ENCODE measurements at regions not wholly inside any gene's neighbourhood (a gene's known extent, or its start where the extent isn't known, plus 50 kb on each side); places are given as distances from the start of the nearest gene placed in this dataset.

GRCh38 chr4:28702571-28702970 lies 1841.9 kb downstream of the STIM2 start:
- H3K4me3 ChIP-seq (ENCODE audit: control insufficient read depth, low read depth, low read length) = no peak overlapping the region
- DNase-seq (ENCODE audit: low read depth) = peak; percentile 10
- TF ChIP-seq CTCF (conservative IDR thresholded peaks at IDR 0.05; ENCODE audit: control insufficient read depth, insufficient read depth, low read depth, low read length) = no peak

- no peak for TF ChIP-seq CTCF (conservative IDR thresholded peaks at IDR 0.05; ENCODE audit: control insufficient read depth, insufficient read depth, low read depth, low read length)
Observed at GRCh38 chr4:28709891-28710290, 1849.2 kb downstream of the STIM2 start.

GRCh38 chr4:28723371-28723770 lies 1862.7 kb downstream of the STIM2 start:
- no peak for TF ChIP-seq CTCF (conservative IDR thresholded peaks at IDR 0.05; ENCODE audit: control insufficient read depth, insufficient read depth, low read depth, low read length)
- H3K4me3 ChIP-seq (ENCODE audit: control insufficient read depth, low read depth, low read length) = no peak overlapping the region
- no peak for DNase-seq (ENCODE audit: low read depth)

More at GRCh38 chr4:28709891-28710290, 1849.2 kb downstream of the STIM2 start:
- no peak overlapping the region for H3K4me3 ChIP-seq (ENCODE audit: control insufficient read depth, low read depth, low read length)
- DNase-seq (ENCODE audit: low read depth) = peak; percentile 75

- no peak for DNase-seq (ENCODE audit: low read depth)
- H3K4me3 ChIP-seq (ENCODE audit: control insufficient read depth, low read depth, low read length) = no peak overlapping the region
- no peak for TF ChIP-seq CTCF (conservative IDR thresholded peaks at IDR 0.05; ENCODE audit: control insufficient read depth, insufficient read depth, low read depth, low read length)
Observed at GRCh38 chr4:28724239-28724638, 1863.6 kb downstream of the STIM2 start.

GRCh38 chr4:28730304-28730703 lies 1869.7 kb downstream of the STIM2 start:
- no peak for DNase-seq (ENCODE audit: low read depth)
- TF ChIP-seq CTCF (conservative IDR thresholded peaks at IDR 0.05; ENCODE audit: control insufficient read depth, insufficient read depth, low read depth, low read length) = no peak
- H3K4me3 ChIP-seq (ENCODE audit: control insufficient read depth, low read depth, low read length) = no peak overlapping the region

GRCh38 chr4:28744066-28744465 lies 1883.4 kb downstream of the STIM2 start:
- no peak for TF ChIP-seq CTCF (conservative IDR thresholded peaks at IDR 0.05; ENCODE audit: control insufficient read depth, insufficient read depth, low read depth, low read length)
- no peak overlapping the region for H3K4me3 ChIP-seq (ENCODE audit: control insufficient read depth, low read depth, low read length)
- DNase-seq (ENCODE audit: low read depth) = peak; percentile 17

- H3K4me3 ChIP-seq (ENCODE audit: control insufficient read depth, low read depth, low read length) = no peak overlapping the region
- no peak for TF ChIP-seq CTCF (conservative IDR thresholded peaks at IDR 0.05; ENCODE audit: control insufficient read depth, insufficient read depth, low read depth, low read length)
- DNase-seq (ENCODE audit: low read depth) = no peak
Observed at GRCh38 chr4:28754376-28754775, 1893.7 kb downstream of the STIM2 start.

Measured in fibroblast of mammary gland (primary cell).